NCI-H226 (cell line): ENCODE measurements at regions not wholly inside any gene's neighbourhood (a gene's known extent, or its start where the extent isn't known, plus 50 kb on each side); places are given as distances from the start of the nearest gene placed in this dataset.
A peak's percentile ranks its signal among the peaks of the same experiment; 100 is the strongest.

ENCODE experiments used
- DNase-seq: peaks from one replicate; pipeline ENCODE4 v3.0.0-alpha.2; 2015

DNA sequence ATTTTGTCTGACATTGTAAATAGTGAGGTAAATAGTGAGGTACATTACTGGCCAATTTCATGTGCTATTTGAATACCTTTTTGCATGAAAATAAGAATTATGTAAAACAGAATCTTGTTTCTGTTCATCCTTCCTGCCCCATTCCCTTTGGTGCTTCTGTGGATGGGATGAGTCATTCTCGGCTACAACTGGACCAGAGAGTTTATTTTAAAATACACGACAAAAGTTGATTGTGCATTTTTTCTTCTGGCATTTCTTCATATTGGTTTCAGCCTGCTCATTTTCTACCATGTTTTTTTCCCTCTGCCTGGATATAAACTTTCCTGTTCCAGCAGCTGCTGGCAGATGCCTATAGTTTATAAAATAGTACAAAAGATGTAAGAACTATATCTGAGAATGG is 107.5 kb downstream of the CYSLTR2 start:
- no peak for DNase-seq

DNA sequence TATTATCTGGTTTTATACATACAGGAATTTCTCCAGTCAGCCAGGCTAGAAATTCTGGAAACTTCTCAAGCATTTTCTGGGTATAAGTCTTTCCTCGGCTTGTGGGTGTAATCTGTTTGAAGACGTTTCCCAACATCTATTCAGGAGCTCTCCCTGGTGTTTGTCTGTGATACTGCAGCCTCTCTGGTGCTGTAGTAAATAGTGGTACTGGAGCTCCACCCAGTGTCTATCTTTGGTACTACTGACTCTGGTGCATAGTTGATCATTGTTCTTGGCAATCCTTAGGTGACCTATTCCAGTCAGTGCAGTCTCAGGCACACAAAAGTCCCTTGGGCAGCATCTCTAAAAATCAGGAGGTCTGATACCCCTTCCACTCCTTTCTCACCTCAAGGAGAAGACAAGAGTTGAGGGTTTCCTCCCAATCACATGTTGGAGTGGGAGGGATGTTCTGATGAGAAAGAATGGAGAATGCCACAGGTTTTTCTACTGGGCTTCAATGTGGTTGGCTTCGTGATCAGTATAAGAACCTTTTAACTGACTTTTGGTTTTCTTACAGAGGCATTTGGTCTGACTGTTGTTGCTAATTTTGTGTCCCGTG is 115.5 kb downstream of the CYSLTR2 start:
- DNase-seq: peak; percentile 50

DNA sequence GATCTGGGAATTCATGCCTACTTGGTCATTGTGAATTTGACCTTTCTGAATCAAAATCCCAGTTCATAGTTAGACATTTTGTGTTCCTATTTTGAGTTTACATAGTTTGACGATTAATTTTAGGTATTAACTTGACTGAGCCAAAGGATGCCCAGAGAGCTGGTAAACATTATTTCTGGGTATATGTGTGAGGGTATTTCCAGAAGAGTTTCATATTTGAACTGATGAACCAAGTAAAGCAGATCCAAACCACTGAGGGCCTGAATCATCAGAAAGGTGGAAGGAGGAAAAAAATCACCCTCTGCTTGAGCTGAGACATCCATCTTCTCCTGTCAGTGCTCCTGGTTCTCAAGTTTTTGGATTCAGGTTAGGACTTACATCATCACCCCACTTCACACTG is 116.6 kb downstream of the CYSLTR2 start:
- no peak for DNase-seq

DNA sequence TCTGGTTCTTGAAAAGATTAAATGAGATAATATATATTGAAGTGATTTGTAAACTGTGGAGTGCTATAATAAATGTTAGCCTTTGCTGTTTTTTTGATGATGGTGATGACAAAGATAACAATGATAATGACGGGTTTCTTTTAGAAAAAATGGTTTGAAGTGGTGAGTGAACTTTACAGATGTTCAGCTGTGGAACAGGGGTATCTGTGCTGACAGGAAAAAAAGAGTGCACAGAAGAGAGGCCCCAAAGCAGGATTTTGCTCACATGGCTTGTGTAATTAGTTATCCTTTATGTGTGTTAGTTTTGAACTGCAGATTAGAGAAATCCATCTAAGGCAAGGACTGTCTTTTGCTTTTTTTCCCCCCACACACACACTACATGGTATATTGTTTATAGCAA is 119.2 kb downstream of the CYSLTR2 start:
- DNase-seq: no peak

DNA sequence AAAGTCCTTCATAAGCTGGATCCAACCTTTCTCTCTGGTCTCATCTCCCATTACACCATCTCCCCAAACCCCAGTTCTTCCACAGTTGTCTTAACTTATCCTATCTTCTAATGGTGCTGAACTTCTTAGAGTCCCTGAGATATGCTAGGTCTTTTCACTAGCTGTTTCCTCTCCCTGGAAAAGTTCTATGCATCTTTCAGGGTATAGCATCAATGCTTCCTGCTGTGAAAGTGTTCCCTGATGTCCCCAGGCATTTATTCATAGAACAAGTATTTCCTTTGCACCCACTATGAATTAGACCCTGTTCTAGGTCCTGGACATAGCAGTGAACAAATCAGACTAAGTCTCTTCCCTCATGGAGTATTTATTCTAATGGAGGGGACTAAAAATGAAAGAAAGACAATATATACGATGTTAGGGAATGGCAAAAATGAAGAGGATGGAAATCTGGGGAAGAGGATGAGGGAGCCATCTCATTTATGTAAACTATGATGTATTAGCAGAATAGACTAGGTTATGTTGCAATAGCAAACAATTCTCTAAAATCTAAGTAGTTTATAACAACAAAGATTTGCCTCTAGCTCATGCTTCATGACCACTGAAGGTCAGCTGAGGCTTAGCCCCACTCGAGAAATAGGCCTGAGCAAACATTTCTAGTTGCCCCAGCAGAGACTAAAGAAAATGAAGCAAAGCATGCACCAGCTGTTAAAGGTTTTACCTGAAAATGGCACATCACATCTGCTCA is 120.0 kb downstream of the CYSLTR2 start:
- DNase-seq: no peak

DNA sequence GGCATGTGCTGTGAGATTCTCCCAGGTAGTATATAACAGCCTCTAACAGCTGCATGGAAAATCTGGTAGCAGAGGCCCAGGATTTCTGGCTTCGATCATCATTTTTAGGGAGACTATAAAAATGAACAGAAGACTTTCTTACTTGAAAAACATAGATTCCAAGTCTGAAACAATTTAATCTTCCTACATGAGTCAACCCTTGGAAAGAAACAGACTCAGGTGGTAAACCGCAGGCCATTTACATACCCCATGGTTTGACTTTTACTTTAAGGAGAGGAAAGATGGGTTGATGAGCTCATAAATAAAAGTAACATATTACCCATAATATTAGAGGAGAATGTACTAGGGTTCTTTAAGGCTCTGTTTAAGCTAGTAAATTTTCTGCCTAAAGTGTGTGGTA is 121.6 kb downstream of the CYSLTR2 start:
- no peak for DNase-seq

DNA sequence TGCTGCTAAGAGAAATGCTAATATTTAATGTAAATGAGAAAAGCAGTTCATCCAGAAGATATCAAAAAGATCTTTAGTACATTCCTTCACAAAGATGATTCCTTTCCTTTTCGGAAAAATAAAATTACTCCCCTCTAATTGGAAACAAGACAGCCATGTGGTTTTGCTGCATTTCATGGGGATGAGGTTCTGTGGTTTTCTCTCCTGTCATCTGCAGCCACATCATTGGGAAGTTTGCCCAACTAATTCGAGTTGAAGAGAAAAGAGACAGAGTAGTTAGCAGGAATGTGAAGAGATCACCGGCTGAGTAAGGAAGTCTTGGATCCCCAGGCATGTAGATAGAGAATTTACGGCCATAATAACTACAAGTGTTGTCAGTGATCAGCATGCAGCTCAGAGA is 122.1 kb downstream of the CYSLTR2 start:
- peak; percentile 55 for DNase-seq

DNA sequence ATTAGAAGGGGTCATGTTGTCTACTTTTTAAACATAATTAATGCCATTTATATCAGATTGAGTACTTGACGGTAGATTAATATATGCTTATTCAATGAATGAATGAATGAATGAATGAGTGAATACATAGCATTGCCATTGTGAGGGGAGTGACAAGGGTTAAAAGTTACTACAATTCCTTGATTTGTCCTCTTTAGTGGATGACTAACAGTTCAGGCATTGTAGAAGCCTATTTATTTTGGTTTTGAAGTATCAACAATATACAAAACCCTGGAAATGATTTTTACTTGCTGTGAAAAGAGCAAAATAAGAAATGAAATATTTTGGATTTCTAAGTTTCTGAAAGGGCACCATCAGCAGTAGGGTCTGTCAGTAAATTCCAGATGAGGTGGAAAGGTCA is 122.7 kb downstream of the CYSLTR2 start:
- DNase-seq: no peak

DNA sequence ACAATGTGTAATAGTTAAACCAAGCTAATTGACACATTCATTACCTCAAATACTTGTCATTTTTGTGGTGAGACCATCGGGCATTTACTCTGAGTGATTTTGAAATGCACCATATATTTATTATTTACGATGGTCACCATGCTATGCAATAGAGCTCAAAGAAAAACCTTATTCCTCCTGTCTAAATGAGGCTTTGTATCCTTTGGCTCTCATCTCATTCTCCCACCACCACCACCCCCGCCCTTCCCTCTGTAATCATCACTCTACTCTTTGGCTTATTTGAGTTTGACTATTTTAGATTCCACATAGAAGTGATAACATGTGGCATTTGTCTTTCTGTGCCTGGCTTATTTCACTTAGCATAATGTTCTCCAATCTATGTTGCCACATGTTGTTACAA is 124.9 kb downstream of the CYSLTR2 start:
- DNase-seq: no peak

DNA sequence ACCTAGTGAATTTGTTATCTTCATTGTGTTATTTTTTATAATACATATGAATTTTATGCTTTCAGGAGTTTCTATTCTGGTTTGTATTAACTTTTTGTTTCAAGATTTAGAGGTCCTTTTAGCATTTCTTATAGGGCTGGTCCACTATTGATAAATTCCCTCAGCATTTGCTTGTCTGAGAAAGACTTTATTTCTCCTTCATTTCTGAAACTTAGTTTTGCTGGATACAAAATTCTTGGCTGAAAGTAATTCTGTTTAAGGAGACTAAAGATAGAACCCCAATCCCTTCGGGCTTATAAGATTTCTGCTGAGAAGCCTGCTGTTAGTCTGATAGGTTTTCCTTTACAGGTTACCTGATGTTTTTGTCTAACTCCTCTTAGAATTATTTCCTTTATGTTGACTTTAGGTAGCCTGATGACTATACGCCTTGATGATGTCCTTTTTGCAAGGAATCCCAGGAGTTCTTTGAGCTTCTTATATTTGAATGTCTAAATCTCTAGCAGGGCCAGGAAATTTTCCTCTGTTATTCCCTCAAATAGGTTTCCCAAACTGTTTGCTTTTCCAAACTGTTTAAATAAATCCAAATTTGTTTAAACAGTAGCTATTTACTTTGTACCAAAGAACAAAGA is 127.1 kb downstream of the CYSLTR2 start:
- DNase-seq: no peak

DNA sequence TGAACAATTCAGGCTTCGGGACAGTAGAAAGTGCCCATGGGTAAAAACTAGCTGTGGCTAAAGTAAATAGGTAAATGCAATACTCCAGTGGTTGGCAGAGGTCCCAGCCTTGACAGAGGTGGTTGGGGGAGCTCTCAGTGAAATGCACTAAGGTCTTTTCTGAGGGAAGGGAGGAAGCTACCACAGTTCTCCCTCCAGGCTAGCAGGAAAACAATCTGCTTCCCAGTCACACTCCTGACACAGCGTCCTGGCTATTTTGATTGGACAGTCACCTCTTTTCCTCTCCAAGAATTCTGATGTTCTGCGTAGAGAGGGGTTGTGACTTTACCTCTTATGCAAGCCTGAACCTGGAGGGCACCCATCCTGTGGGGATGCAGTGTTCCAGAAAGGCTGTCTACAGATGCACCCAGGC is 128.7 kb downstream of the CYSLTR2 start:
- no peak for DNase-seq

DNA sequence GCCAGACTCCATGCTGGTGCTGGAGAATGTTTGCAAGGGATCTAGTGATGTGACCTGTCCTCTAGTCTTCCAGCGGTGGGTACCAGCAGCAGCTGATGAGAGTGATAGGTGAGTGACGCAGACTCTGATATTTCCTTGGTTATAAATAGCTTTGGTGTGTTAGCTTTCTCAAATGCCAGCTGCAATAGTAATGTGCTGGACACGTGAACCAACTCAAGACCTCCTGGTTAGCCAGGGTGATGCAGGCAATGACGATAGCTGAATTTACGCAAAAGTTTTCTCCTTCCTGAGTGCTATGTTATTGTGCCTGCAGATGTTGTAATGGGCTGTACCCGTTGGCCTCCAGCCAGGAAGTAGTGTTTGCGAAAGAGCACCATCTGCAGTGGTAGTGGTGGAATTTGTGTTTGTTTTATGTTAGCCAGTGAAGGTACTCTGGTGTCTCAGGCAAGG is 129.5 kb downstream of the CYSLTR2 start:
- peak; percentile 81 for DNase-seq

DNA sequence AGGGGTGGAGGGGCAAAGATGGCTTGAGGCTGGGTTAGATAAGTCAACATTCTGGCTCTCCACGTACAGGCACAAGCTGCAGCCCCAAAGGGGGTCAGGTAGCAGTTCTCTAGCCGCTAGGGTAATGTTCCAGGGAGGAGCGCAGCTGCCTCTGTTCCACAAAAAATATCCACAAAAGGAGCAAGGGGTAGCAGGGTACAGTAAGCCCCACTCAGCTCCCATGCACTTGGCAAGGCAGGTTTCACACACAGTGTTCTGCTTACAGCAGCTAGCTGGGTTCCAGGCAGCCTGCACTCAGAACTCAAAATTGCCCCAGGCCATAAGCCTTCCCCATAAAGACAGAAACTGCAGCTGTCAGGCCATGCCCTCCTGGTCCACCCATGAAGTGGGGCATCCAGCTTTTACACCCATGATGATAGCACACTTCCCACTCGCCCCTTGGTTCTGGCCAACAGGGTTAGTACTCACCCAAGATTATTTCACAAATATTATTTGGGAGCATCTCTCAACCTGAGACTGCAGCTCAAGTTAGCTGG is 130.0 kb downstream of the CYSLTR2 start:
- no peak for DNase-seq

DNA sequence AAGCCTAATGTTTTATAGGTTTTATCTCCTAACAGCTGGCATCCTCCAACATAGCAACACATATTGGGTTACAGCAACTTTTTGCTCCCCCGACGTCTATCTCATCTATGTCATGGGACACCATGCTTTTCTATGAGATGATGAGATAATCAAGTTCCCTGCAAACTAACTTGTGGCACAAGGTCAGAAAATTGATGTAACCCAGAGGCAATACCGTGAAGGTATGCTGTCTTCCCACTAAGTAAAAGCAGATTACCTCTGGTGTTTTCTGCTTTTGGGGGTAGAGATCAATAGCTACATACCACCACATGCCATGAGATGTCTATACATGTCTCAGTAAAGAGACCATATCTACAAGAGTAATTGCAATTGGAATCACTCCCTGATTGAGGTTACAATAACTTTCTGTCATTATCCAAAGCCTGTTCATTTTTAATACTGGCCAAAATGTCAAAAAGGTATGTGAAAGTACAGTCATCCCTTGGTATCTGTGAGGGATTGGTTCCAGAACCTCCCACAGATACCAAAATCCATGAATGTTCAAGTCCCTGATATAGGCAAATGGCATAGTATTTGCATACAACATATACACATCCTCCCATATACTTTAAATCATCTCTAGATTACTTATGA is 131.3 kb downstream of the CYSLTR2 start:
- peak; percentile 45 for DNase-seq

DNA sequence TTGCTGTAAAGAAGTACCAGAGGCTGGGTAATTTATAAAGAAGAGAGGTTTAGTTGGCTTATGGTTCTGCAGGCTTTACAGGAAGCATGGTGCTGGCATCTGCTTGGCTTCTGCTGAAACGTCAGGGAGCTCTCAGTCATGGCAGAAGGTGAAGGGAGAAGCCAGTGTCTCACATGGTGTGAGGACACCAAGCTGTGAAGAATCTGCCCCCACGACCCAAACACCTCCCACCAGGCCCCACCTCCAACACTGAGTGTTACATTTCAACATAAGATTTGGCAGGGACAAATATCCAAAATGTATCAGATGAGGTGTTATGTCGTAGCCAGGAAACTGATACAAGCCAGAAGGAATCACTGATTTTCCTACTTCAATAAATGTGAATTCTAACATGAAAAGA is 136.5 kb downstream of the CYSLTR2 start:
- no peak for DNase-seq

DNA sequence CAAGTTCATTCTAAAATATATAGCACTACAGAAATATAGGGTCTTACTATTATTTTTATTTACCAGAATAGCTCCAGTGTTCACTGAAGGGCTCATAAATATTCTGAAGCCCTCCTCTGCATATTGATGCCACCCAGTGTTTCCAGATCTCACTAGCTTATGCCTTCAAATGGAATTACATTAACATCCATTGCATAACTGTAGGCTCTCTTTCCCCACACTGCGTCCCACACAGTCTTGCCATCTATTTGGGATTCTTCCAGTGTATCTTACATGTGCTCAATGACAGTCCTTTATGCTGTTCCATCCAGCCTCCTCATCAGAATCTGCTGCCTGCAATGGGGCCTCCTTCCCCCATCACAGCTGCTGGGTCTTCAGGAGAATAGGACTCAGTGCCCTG is 137.2 kb downstream of the CYSLTR2 start:
- DNase-seq: no peak

DNA sequence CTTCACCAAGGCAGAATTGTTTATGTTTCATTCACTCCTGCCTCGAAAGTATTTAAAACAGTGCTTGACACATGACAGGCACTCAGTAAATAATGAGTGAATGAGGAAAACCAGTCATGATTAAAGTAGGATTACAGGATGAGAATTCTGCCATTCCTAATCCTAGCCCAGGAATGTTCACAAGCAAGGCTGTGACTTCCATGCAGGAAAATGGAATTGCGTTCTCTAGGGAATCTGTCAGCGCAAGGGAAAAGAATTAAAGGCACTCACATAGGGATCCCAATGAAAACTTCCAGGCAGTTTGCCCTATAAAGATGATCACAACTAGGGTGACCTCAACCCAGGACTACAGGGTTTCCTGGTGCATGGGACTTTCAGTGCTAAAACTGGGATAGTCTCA is 143.4 kb downstream of the CYSLTR2 start:
- no peak for DNase-seq

DNA sequence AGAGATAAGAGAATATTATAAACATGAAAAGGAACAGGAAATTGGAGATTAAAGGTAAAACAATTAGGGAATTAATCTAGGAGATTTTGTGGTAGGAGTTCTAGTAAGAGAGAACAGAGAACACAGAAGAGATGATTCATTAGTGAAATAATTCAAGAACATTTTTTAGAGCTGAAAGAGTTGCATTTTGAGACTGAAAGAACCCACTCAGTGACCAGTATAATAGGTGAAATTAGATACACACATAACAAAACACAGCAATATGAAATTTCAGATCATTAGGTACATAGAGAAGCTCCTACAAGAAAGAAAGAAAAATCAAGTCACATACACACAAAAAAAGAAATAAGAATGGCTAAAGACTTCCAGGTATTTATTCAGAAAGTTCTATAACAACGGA is 144.0 kb downstream of the CYSLTR2 start:
- no peak for DNase-seq

DNA sequence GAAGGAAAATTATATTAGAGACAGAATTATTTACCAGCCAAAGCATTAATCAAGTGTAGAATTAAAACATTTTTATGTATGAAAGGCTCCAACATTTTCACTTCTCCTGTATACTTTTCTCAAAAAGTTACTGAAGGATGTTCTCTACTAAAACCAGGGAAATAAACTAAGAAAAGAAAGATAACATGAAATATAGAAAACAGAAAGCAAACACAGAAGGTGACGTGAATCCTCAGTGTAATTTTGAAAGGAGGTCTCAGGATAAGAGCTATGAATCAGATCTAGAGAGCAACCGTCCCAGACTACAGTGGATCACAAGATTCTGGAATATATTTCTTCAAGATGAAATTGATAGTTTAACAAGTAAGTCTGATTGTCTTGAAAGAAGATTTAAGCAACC is 144.5 kb downstream of the CYSLTR2 start:
- DNase-seq: no peak

DNA sequence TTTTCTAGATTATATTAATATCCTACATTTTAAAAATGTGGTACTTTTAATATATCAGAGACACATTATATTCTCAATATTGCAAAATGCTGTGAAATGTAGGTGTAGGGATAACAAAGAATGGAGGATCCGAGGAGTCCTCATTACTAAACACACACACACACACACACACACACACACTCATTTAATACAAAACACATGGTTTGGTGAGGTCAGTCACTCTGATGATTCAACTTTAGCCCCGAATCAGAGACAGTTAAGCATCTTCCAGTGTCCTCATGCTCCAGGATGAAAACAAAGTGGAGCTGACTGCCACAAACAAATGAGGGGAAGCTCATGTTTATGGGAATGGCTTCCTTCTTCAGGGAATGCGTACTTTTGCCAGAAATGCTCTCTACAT is 147.5 kb downstream of the CYSLTR2 start:
- DNase-seq: no peak

DNA sequence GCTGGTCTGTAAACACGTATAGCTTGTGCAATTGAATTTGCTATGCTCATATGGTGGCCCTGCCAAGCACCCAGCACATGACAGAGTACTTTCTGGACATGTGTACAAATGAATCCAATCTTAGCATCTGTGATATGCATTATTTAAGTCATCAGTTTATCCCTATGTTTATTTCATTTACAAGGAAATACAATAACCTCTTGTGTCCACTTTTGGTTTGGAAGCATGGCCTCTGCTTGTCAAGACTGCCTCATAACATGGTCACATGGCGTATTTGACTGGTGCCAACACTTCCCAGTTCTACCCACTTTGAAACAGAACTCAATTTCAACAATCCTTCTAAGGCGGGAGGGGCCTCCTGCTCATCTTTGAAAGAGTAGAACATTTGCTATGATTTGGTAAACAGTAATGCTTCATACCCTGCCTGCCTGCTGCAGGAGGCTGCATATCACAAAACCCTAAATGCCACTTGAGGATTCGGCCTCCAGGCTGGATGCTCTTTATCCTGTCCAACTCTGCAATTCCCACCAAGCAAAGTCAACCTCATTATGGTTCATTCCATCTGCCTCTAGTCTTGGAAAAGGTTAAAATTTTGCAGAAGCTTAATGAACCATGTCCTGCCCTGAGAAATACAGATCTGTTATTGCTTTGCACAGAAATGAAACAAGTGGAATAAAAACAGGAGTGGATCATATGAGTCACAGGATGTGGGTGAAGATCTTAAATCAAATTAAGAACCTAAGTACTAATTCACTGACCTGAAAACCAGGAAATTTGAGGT is 151.3 kb downstream of the CYSLTR2 start:
- no peak for DNase-seq

DNA sequence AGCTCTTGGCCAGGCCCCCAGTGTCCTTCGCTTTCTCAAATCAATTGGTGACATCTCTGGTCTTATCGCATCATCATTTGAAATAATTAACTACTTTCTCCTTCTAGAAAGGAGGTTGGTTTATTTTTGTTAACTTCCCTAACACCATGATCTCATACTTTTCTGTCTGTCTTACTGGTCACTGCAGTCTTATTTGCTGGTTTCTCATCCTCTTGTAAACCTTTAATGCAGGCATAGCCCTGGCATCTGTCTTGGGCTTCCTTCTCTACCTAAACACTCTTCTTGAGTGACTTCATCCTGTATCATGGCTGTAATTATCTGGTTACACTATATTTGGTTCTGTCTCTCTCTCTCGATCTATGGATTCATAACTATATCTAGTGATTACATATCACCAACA is 152.8 kb downstream of the CYSLTR2 start:
- no peak for DNase-seq

DNA sequence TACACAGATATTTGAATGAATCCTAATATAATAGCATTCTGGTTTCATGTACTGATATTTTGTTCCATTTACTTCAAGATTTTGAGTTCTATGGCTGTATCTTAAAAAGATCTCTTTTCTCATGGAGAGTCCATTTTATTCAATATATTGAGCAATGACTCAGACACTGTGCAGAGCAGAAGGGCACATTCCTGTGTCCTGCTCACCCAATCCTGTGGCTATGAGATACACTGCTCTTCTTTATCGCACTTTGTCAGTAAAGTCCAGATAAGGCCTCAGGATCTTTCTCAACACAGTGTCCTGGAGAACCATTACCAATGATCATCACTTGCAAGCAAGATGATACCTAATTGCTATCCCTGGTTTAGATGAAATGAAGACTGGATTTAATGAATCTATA is 155.0 kb downstream of the CYSLTR2 start:
- peak; percentile 64 for DNase-seq
